Activated naive CD8-positive, alpha-beta T cell treated with anti-CD3 and anti-CD28 coated beads, Interleukin-2, amount 10 ng/mL, durations not matched to agents 7 days and 5 days (primary cell): ENCODE measurements at regions not wholly inside any gene's neighbourhood (a gene's known extent, or its start where the extent isn't known, plus 50 kb on each side); places are given as distances from the start of the nearest gene placed in this dataset.

Source experiments
- ATAC-seq: fragments of 150-1000 bp; cut with Tn5 transposase; one replicate; pipeline ENCODE4 v1.10.0; 2021; ENCODE audit warnings: low read depth, moderate library complexity
- POLR2A ChIA-PET: fragments of 350-600 bp; sonication (Branson Sonifier 250); formaldehyde crosslinking; loops from one replicate; lab custom pipeline; 2021; ENCODE audit warnings: antibody characterized with exemption; lab: Charles Lee
- DNase-seq: peaks from one replicate; pipeline ENCODE4 v3.0.0; 2021
- H3K27ac Mint-ChIP-seq: one replicate; pipeline ENCODE4 v1.8.0; 2022; ENCODE audit warnings: mild to moderate bottlenecking, mixed read lengths
- H3K27me3 Mint-ChIP-seq: one replicate; pipeline ENCODE4 v1.8.0; 2022; ENCODE audit warnings: mild to moderate bottlenecking, moderate library complexity, mixed read lengths
- H3K36me3 Mint-ChIP-seq: one replicate; pipeline ENCODE4 v1.8.0; 2021; ENCODE audit warnings: mild to moderate bottlenecking, mixed read lengths
- H3K4me1 Mint-ChIP-seq: one replicate; pipeline ENCODE4 v1.8.0; 2021; ENCODE audit warnings: mixed read lengths
- H3K4me3 Mint-ChIP-seq: one replicate; pipeline ENCODE4 v1.8.0; 2022; ENCODE audit warnings: mild to moderate bottlenecking, moderate library complexity, mixed read lengths
- H3K9me3 Mint-ChIP-seq: one replicate; pipeline ENCODE4 v1.8.0; 2021; ENCODE audit warnings: mixed read lengths

GRCh38 chr11:13110929-13111812 is 102.1 kb downstream of the RASSF10 start:
- POLR2A ChIA-PET: no interaction called here
- H3K4me1 Mint-ChIP-seq: no peaks in the 10 kb centered on the region
- peaks cover 13% of the 10 kb centered on the region for H3K27me3 Mint-ChIP-seq
- DNase-seq (no peak), ATAC-seq (no peak)
- H3K27ac Mint-ChIP-seq: no peak overlapping the region
- no peak overlapping the region for H3K4me3 Mint-ChIP-seq
- no peaks in the 10 kb centered on the region for H3K9me3 Mint-ChIP-seq
- no peaks in the 10 kb centered on the region for H3K36me3 Mint-ChIP-seq

- no peaks in the 10 kb centered on the region for H3K9me3 Mint-ChIP-seq
- no peaks in the 10 kb centered on the region for H3K36me3 Mint-ChIP-seq
- peaks cover 13% of the 10 kb centered on the region for H3K27me3 Mint-ChIP-seq
- no peak for DNase-seq
- no peak overlapping the region for H3K4me3 Mint-ChIP-seq
- no peak overlapping the region for H3K27ac Mint-ChIP-seq
- POLR2A ChIA-PET: no interaction called here
- ATAC-seq: no peak
- no peaks in the 10 kb centered on the region for H3K4me1 Mint-ChIP-seq
These were observed 102.7 kb downstream of the RASSF10 start for GRCh38 chr11:13111813-13112130.

GRCh38 chr11:13114566-13115379 is 105.7 kb downstream of the RASSF10 start:
- DNase-seq (no peak), ATAC-seq (no peak)
- peaks cover 11% of the 10 kb centered on the region for H3K27me3 Mint-ChIP-seq
- H3K4me3 Mint-ChIP-seq: no peak overlapping the region
- H3K9me3 Mint-ChIP-seq: no peaks in the 10 kb centered on the region
- H3K27ac Mint-ChIP-seq: no peak overlapping the region
- POLR2A ChIA-PET: no interaction called here
- H3K4me1 Mint-ChIP-seq: no peaks in the 10 kb centered on the region
- no peaks in the 10 kb centered on the region for H3K36me3 Mint-ChIP-seq

GRCh38 chr11:13115380-13115675 is 106.2 kb downstream of the RASSF10 start:
- POLR2A ChIA-PET: no interaction called here
- H3K9me3 Mint-ChIP-seq: no peaks in the 10 kb centered on the region
- no peak overlapping the region for H3K4me3 Mint-ChIP-seq
- H3K27ac Mint-ChIP-seq: no peak overlapping the region
- ATAC-seq (no peak), DNase-seq (no peak)
- H3K27me3 Mint-ChIP-seq: peaks cover 11% of the 10 kb centered on the region
- no peaks in the 10 kb centered on the region for H3K4me1 Mint-ChIP-seq
- no peaks in the 10 kb centered on the region for H3K36me3 Mint-ChIP-seq

GRCh38 chr11:13116491-13116890 is 107.4 kb downstream of the RASSF10 start:
- no peak overlapping the region for H3K27ac Mint-ChIP-seq
- no peak for DNase-seq
- H3K4me3 Mint-ChIP-seq: no peak overlapping the region
- POLR2A ChIA-PET: no interaction called here
- H3K9me3 Mint-ChIP-seq: no peaks in the 10 kb centered on the region
- no peak for ATAC-seq
- no peaks in the 10 kb centered on the region for H3K36me3 Mint-ChIP-seq
- no peaks in the 10 kb centered on the region for H3K4me1 Mint-ChIP-seq
- H3K27me3 Mint-ChIP-seq: peaks cover 16% of the 10 kb centered on the region

- H3K36me3 Mint-ChIP-seq: no peaks in the 10 kb centered on the region
- POLR2A ChIA-PET: no interaction called here
- H3K9me3 Mint-ChIP-seq: no peaks in the 10 kb centered on the region
- H3K4me3 Mint-ChIP-seq: no peak overlapping the region
- no peaks in the 10 kb centered on the region for H3K4me1 Mint-ChIP-seq
- DNase-seq (no peak), ATAC-seq (no peak)
- H3K27me3 Mint-ChIP-seq: peaks cover 19% of the 10 kb centered on the region
- no peak overlapping the region for H3K27ac Mint-ChIP-seq
These were observed 108.2 kb downstream of the RASSF10 start for GRCh38 chr11:13117344-13117743.

- Mint-ChIP-seq H3K4me1 (no peaks in the 10 kb centered on the region), H3K9me3 (no peaks in the 10 kb centered on the region), H3K4me3 (no peak overlapping the region), H3K27ac (no peak overlapping the region), H3K27me3 (peaks cover 20% of the 10 kb centered on the region), H3K36me3 (no peaks in the 10 kb centered on the region)
- ATAC-seq (no peak), DNase-seq (no peak)
- POLR2A ChIA-PET: no interaction called here
These were observed 109.1 kb downstream of the RASSF10 start for GRCh38 chr11:13118194-13118593.

GRCh38 chr11:13118650-13119049 is 109.5 kb downstream of the RASSF10 start:
- Mint-ChIP-seq H3K9me3 (no peaks in the 10 kb centered on the region), H3K36me3 (no peaks in the 10 kb centered on the region), H3K27ac (no peak overlapping the region), H3K4me1 (no peaks in the 10 kb centered on the region), H3K4me3 (no peak overlapping the region), H3K27me3 (peaks cover 24% of the 10 kb centered on the region)
- no peak for ATAC-seq
- no peak for DNase-seq
- POLR2A ChIA-PET: no interaction called here

GRCh38 chr11:13119361-13119760 is 110.2 kb downstream of the RASSF10 start:
- no peak for ATAC-seq
- no peak for DNase-seq
- Mint-ChIP-seq H3K4me3 (no peak overlapping the region), H3K27me3 (peaks cover 28% of the 10 kb centered on the region), H3K9me3 (no peaks in the 10 kb centered on the region), H3K36me3 (no peaks in the 10 kb centered on the region), H3K4me1 (no peaks in the 10 kb centered on the region), H3K27ac (no peak overlapping the region)
- POLR2A ChIA-PET: no interaction called here

- Mint-ChIP-seq H3K27ac (no peak overlapping the region), H3K4me3 (no peak overlapping the region), H3K27me3 (peaks cover 35% of the 10 kb centered on the region), H3K9me3 (no peaks in the 10 kb centered on the region), H3K4me1 (no peaks in the 10 kb centered on the region), H3K36me3 (no peaks in the 10 kb centered on the region)
- POLR2A ChIA-PET: no interaction called here
- no peak for ATAC-seq
- DNase-seq: no peak
These were observed 110.9 kb downstream of the RASSF10 start for GRCh38 chr11:13119941-13120520.

GRCh38 chr11:13120691-13121090 is 111.6 kb downstream of the RASSF10 start:
- H3K4me1 Mint-ChIP-seq: no peaks in the 10 kb centered on the region
- no peak for ATAC-seq
- no peak overlapping the region for H3K4me3 Mint-ChIP-seq
- no peaks in the 10 kb centered on the region for H3K36me3 Mint-ChIP-seq
- no peak overlapping the region for H3K27ac Mint-ChIP-seq
- POLR2A ChIA-PET: no interaction called here
- H3K9me3 Mint-ChIP-seq: no peaks in the 10 kb centered on the region
- DNase-seq: no peak
- peaks cover 38% of the 10 kb centered on the region for H3K27me3 Mint-ChIP-seq

- Mint-ChIP-seq H3K27me3 (peaks cover 28% of the 10 kb centered on the region), H3K4me1 (no peaks in the 10 kb centered on the region), H3K27ac (no peak overlapping the region), H3K36me3 (peaks cover 2% of the 10 kb centered on the region), H3K9me3 (peaks cover 1% of the 10 kb centered on the region), H3K4me3 (no peak overlapping the region)
- DNase-seq (no peak), ATAC-seq (no peak)
- POLR2A ChIA-PET: no interaction called here
These were observed 117.3 kb downstream of the RASSF10 start for GRCh38 chr11:13126430-13126829.

GRCh38 chr11:13127161-13127560 is 118.0 kb downstream of the RASSF10 start:
- no peak for DNase-seq
- H3K36me3 Mint-ChIP-seq: peaks cover 2% of the 10 kb centered on the region
- no peak overlapping the region for H3K4me3 Mint-ChIP-seq
- H3K27ac Mint-ChIP-seq: no peak overlapping the region
- H3K4me1 Mint-ChIP-seq: no peaks in the 10 kb centered on the region
- H3K27me3 Mint-ChIP-seq: peaks cover 27% of the 10 kb centered on the region
- POLR2A ChIA-PET: no interaction called here
- peaks cover 4% of the 10 kb centered on the region for H3K9me3 Mint-ChIP-seq
- ATAC-seq: no peak

- Mint-ChIP-seq H3K36me3 (peaks cover 2% of the 10 kb centered on the region), H3K27ac (no peak overlapping the region), H3K9me3 (peaks cover 4% of the 10 kb centered on the region), H3K4me3 (no peak overlapping the region), H3K4me1 (peaks cover 5% of the 10 kb centered on the region), H3K27me3 (peaks cover 20% of the 10 kb centered on the region)
- no peak for ATAC-seq
- no peak for DNase-seq
- POLR2A ChIA-PET: no interaction called here
These were observed 119.2 kb downstream of the RASSF10 start for GRCh38 chr11:13128354-13128753.
